H9 (cell line): ENCODE measurements at regions not wholly inside any gene's neighbourhood (a gene's known extent, or its start where the extent isn't known, plus 50 kb on each side); places are given as distances from the start of the nearest gene placed in this dataset.

Source experiments
- DNase-seq: peaks from one replicate; pipeline ENCODE4 v3.0.0-alpha.2; 2017
- H2AFZ ChIP-seq: one replicate; pipeline ENCODE4 v1.6.1; 2013; ENCODE audit warnings: mild to moderate bottlenecking, low read length, control low read depth, moderate library complexity
- H2AK5ac ChIP-seq: 2 replicates; pipeline ENCODE4 v1.6.1; 2013; ENCODE audit warnings: low read length, control low read depth, mixed read lengths; ENCODE audit not compliant: insufficient read length
- H2BK120ac ChIP-seq: one replicate; pipeline ENCODE4 v1.6.1; 2013; ENCODE audit warnings: low read depth, mild to moderate bottlenecking, low read length, control low read depth, inconsistent platforms; ENCODE audit not compliant: poor library complexity, severe bottlenecking
- H2BK12ac ChIP-seq: 2 replicates; pipeline ENCODE4 v1.6.1; 2013; ENCODE audit warnings: low read length, control low read depth, mixed read lengths, low read depth; ENCODE audit not compliant: insufficient read length
- H2BK15ac ChIP-seq: 2 replicates; pipeline ENCODE4 v1.6.1; 2013; ENCODE audit warnings: low read depth, low read length, control low read depth
- H2BK20ac ChIP-seq: one replicate; pipeline ENCODE4 v1.6.1; 2013; ENCODE audit warnings: low read depth, mild to moderate bottlenecking, low read length, control low read depth, inconsistent platforms; ENCODE audit not compliant: poor library complexity, severe bottlenecking
- H2BK5ac ChIP-seq: 2 replicates; pipeline ENCODE4 v1.6.1; 2013; ENCODE audit warnings: low read length, control low read depth, mixed read lengths; ENCODE audit not compliant: insufficient read length
- H3K14ac ChIP-seq: 2 replicates; pipeline ENCODE4 v1.6.1; 2013; ENCODE audit warnings: low read length, control low read depth; ENCODE audit not compliant: insufficient read depth
- H3K18ac ChIP-seq: 2 replicates; pipeline ENCODE4 v1.6.1; 2013; ENCODE audit warnings: low read depth, mild to moderate bottlenecking, mixed read lengths, low read length, control low read depth; ENCODE audit not compliant: insufficient read length
- H3K23ac ChIP-seq: 2 replicates; pipeline ENCODE4 v1.6.1; 2013; ENCODE audit warnings: low read length, control low read depth, mixed read lengths, low read depth; ENCODE audit not compliant: insufficient read length
- H3K23me2 ChIP-seq: 2 replicates; pipeline ENCODE4 v1.6.1; 2013; ENCODE audit warnings: low read depth, mild to moderate bottlenecking, mixed read lengths, low read length, control low read depth; ENCODE audit not compliant: insufficient read length, poor library complexity, severe bottlenecking
- H3K27ac ChIP-seq: 2 replicates; pipeline ENCODE4 v1.5.1; 2013; ENCODE audit warnings: low read length, control low read depth, mixed read lengths, low read depth; ENCODE audit not compliant: insufficient read length
- H3K27me3 ChIP-seq: 2 replicates; pipeline ENCODE4 v1.6.1; 2013; ENCODE audit warnings: low read length, control low read depth, inconsistent platforms; ENCODE audit not compliant: insufficient read depth
- H3K4ac ChIP-seq: 2 replicates; pipeline ENCODE4 v1.6.1; 2013; ENCODE audit warnings: low read depth, mild to moderate bottlenecking, control low read depth, inconsistent platforms, low read length, moderate library complexity
- H3K4me1 ChIP-seq: 2 replicates; pipeline ENCODE4 v1.6.1; 2013; ENCODE audit warnings: low read length, control low read depth, inconsistent platforms; ENCODE audit not compliant: insufficient read depth
- H3K4me2 ChIP-seq: 2 replicates; pipeline ENCODE4 v1.6.1; 2013; ENCODE audit warnings: low read length, control low read depth, mixed read lengths; ENCODE audit not compliant: insufficient read length, insufficient read depth
- H3K56ac ChIP-seq: 2 replicates; pipeline ENCODE4 v1.6.1; 2013; ENCODE audit warnings: low read depth, mild to moderate bottlenecking, mixed read lengths, low read length, control low read depth; ENCODE audit not compliant: insufficient read length
- H3K79me1 ChIP-seq: 2 replicates; pipeline ENCODE4 v1.6.1; 2013; ENCODE audit warnings: low read depth, mild to moderate bottlenecking, moderate library complexity, low read length, control low read depth, inconsistent platforms; ENCODE audit not compliant: insufficient read depth, poor library complexity, severe bottlenecking
- H3K79me2 ChIP-seq: 2 replicates; pipeline ENCODE4 v1.6.1; 2013; ENCODE audit warnings: low read length, control low read depth, inconsistent platforms; ENCODE audit not compliant: insufficient read depth
- H3K9ac ChIP-seq: 2 replicates; pipeline ENCODE4 v1.6.1; 2013; ENCODE audit warnings: low read length, control low read depth, mixed read lengths; ENCODE audit not compliant: insufficient read length; ENCODE audit errors: extremely low read depth
- H3K9me3 ChIP-seq: one replicate; pipeline ENCODE4 v1.6.1; 2013; ENCODE audit warnings: low read depth, low read length, inconsistent platforms; ENCODE audit not compliant: control insufficient read depth
- H3T11ph ChIP-seq: one replicate; pipeline ENCODE4 v1.6.1; 2013; ENCODE audit warnings: mild to moderate bottlenecking, low read length, control low read depth, inconsistent platforms
- H4K20me1 ChIP-seq: one replicate; pipeline ENCODE4 v1.6.1; 2013; ENCODE audit not compliant: control insufficient read depth, insufficient read length, insufficient read depth
- H4K5ac ChIP-seq: 2 replicates; pipeline ENCODE4 v1.6.1; 2013; ENCODE audit warnings: low read depth, mild to moderate bottlenecking, mixed read lengths, low read length, control low read depth; ENCODE audit not compliant: insufficient read length
- H4K8ac ChIP-seq: replicated peaks from 2 replicates; pipeline ENCODE4 v1.6.1; 2013; ENCODE audit warnings: low read length, control low read depth, mixed read lengths, low read depth; ENCODE audit not compliant: insufficient read length
- H4K91ac ChIP-seq: 2 replicates; pipeline ENCODE4 v1.6.1; 2013; ENCODE audit warnings: low read depth, mild to moderate bottlenecking, moderate library complexity, mixed read lengths, low read length, control low read depth; ENCODE audit not compliant: insufficient read length
- H3K27ac Mint-ChIP-seq, 3 experiments: 2 replicates in 2 of 3; 3 replicates in 1 of 3; pipeline ENCODE4 v1.8.0; 2020 to 2021; ENCODE audit warnings: mixed read lengths in 3 of 3, mild to moderate bottlenecking in 1 of 3, moderate library complexity in 1 of 3
- H3K27me3 Mint-ChIP-seq: 2 replicates; pipeline ENCODE4 v1.8.0; 2021; ENCODE audit warnings: low read depth, mild to moderate bottlenecking, moderate library complexity, mixed read lengths
- H3K36me3 Mint-ChIP-seq, 3 experiments: 2 replicates in 2 of 3; 3 replicates in 1 of 3; pipeline ENCODE4 v1.8.0; 2020 to 2021; ENCODE audit warnings: low read depth in 3 of 3, mixed read lengths in 3 of 3; ENCODE audit not compliant: insufficient read depth in 1 of 3
- H3K4me1 Mint-ChIP-seq, 2 experiments: 2 replicates each; pipeline ENCODE4 v1.8.0; 2020; ENCODE audit warnings: mixed read lengths in 2 of 2
- H3K4me3 Mint-ChIP-seq, 2 experiments: 2 replicates in 1 of 2; 3 replicates in 1 of 2; pipeline ENCODE4 v1.8.0; 2020 to 2021; ENCODE audit warnings: mild to moderate bottlenecking in 2 of 2, mixed read lengths in 2 of 2, moderate library complexity in 1 of 2
- H3K9me3 Mint-ChIP-seq, 2 experiments: 2 replicates in 1 of 2; 3 replicates in 1 of 2; pipeline ENCODE4 v1.8.0; 2020; ENCODE audit warnings: mild to moderate bottlenecking in 2 of 2, mixed read lengths in 2 of 2, moderate library complexity in 1 of 2
- CTCF ChIP-seq: fragments of 200-600 bp; sonication (generic); conservative IDR thresholded peaks from 3 replicates; pipeline ENCODE4 v1.8.0; 2021; ENCODE audit warnings: antibody characterized with exemption, mild to moderate bottlenecking
- WGBS: extraction: QIAGEN DNeasy Blood & Tissue Kit; methylation state at CpG from one replicate; pipeline ENCODE4 v1.1.7; 2013; ENCODE audit warnings: missing lambda C conversion rate, low lambda C conversion rate, mixed read lengths; ENCODE audit not compliant: insufficient read length; ENCODE audit errors: extremely low coverage; 5-methylcytosine and 5-hydroxymethylcytosine counted together

- H4K20me1 ChIP-seq, result no peaks in the 10 kb centered on the region
- H2BK15ac ChIP-seq, result no peak overlapping the region
- no peaks in the 10 kb centered on the region for H3K9me3 ChIP-seq
- no peak overlapping the region for H2BK12ac ChIP-seq
- no peaks in the 10 kb centered on the region for H3K4me1 ChIP-seq
- H3K14ac ChIP-seq, result no peak overlapping the region
- no peak overlapping the region for H3K56ac ChIP-seq
- no peak overlapping the region for H3K18ac ChIP-seq
- WGBS, result no CpG with 5 or more reads among the region's 2 CpGs
- no peak overlapping the region for H4K91ac ChIP-seq
- no peak overlapping the region for H3K4me2 ChIP-seq
- H3K9me3 Mint-ChIP-seq, result no peaks in the 10 kb centered on the region
- H3K36me3 Mint-ChIP-seq, result no peaks in the 10 kb centered on the region
- H3K9ac ChIP-seq, result no peak overlapping the region
- no peak overlapping the region for H3K4ac ChIP-seq
- no peaks in the 10 kb centered on the region for H3K79me2 ChIP-seq
- H2BK20ac ChIP-seq, result no peak overlapping the region
- no peak overlapping the region for H2AK5ac ChIP-seq
- H4K5ac ChIP-seq, result no peak overlapping the region
- H3K79me1 ChIP-seq, result no peaks in the 10 kb centered on the region
- no peaks in the 10 kb centered on the region for H3K23me2 ChIP-seq
- peak; percentile 23; the same call in 1 of the 3 replicates for TF ChIP-seq CTCF
- no peak overlapping the region for H2AFZ ChIP-seq
- no peak overlapping the region for H3K27ac Mint-ChIP-seq
- no peaks in the 10 kb centered on the region for H3K27me3 ChIP-seq
- H3K4me3 Mint-ChIP-seq, result no peak overlapping the region
- H4K8ac ChIP-seq, result no peak overlapping the region
- peaks cover 6% of the 10 kb centered on the region for H3K27me3 Mint-ChIP-seq
- H3T11ph ChIP-seq, result no peak overlapping the region
- H2BK120ac ChIP-seq, result no peak overlapping the region
- H3K23ac ChIP-seq, result no peak overlapping the region
- peaks cover 6 to 11% of the 10 kb centered on the region in 2 experiments; a peak in 3 of 4 replicates for H3K4me1 Mint-ChIP-seq
- no peak overlapping the region for H2BK5ac ChIP-seq
- no peak overlapping the region for H3K27ac ChIP-seq
- no peak for DNase-seq
Measured at GRCh38 chr3:140752499-140752898, 74.6 kb downstream of the TRIM42 start.
